ENCODE measurements at regions not wholly inside any gene's neighbourhood (a gene's known extent, or its start where the extent isn't known, plus 50 kb on each side); places are given as distances from the start of the nearest gene placed in this dataset.
"Not testable (repeated sequence)": the region's sequence is repeated elsewhere in the genome, so short reads cannot be mapped to it uniquely, and the experiment has no call there.

DNA sequence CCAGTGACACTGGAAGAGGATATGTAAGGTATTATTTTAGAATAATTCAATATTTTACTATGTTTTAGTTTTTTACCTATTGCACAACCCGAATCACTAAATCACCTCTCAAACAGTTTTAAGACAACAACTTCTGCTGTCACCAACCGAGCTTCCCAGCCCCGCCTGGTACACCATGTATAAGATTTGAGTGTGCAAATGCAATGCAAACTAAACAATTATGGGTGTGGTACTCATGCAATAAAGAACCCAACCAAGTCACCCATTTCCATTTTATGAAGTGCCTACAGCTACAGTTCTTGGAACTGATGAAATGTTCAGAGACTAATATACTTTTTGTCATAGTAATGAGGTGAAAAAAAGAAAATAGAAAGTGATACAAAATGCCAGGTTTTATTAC is 256.2 kb downstream of the TAFA4 start:
- Histone ChIP-seq H3K4me1 (ENCODE audit: control insufficient read depth, insufficient read depth, low read length) (no peaks in the 10 kb centered on the region), H3K36me3 (ENCODE audit: control insufficient read depth, insufficient read depth, low read length) (no peaks in the 10 kb centered on the region), H3K27me3 (ENCODE audit: control insufficient read depth, insufficient read depth, low read length) (no peaks in the 10 kb centered on the region), H3K4me3 (ENCODE audit: low read depth, low read length) (no peak overlapping the region), H3K9me3 (ENCODE audit: control insufficient read depth, insufficient read depth, low read length) (no peaks in the 10 kb centered on the region), H3K27ac (ENCODE audit: low read depth, low read length) (no peak overlapping the region)
- DNase-seq (ENCODE audit: low read depth in 4 of 6, low spot score in 6 of 6), result peak in 1 of 6 donors; percentile 0
- WGBS (ENCODE audit: insufficient coverage), result no CpG with 5 or more reads among the region's 3 CpGs

DNA sequence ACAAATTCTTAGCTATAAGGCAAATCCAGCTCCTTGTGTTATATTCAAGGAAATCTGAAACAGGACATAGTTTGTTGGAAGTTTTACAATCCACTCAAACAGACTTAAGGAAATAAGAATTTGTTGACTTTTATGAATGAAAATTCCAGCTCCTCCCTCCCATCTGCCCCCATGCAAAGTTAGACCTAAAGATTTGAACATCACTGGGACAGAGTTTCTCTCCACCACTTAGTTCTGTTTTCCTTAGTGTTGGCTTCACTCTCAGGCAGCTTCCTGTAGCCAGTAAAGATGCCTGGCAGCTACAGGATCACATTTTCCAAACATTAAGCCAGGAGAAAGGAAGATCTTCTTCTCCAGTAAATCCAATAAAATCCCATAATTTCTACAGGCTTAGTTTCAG is 265.0 kb downstream of the TAFA4 start:
- no peak overlapping the region for H3K4me3 ChIP-seq (ENCODE audit: low read depth, low read length)
- no peaks in the 10 kb centered on the region for H3K36me3 ChIP-seq (ENCODE audit: control insufficient read depth, insufficient read depth, low read length)
- no peak overlapping the region for H3K27ac ChIP-seq (ENCODE audit: low read depth, low read length)
- H3K4me1 ChIP-seq (ENCODE audit: control insufficient read depth, insufficient read depth, low read length), result no peaks in the 10 kb centered on the region
- no peaks in the 10 kb centered on the region for H3K9me3 ChIP-seq (ENCODE audit: control insufficient read depth, insufficient read depth, low read length)
- peak in 1 of 6 donors; percentile 28 for DNase-seq (ENCODE audit: low read depth in 4 of 6, low spot score in 6 of 6)
- H3K27me3 ChIP-seq (ENCODE audit: control insufficient read depth, insufficient read depth, low read length), result no peaks in the 10 kb centered on the region

DNA sequence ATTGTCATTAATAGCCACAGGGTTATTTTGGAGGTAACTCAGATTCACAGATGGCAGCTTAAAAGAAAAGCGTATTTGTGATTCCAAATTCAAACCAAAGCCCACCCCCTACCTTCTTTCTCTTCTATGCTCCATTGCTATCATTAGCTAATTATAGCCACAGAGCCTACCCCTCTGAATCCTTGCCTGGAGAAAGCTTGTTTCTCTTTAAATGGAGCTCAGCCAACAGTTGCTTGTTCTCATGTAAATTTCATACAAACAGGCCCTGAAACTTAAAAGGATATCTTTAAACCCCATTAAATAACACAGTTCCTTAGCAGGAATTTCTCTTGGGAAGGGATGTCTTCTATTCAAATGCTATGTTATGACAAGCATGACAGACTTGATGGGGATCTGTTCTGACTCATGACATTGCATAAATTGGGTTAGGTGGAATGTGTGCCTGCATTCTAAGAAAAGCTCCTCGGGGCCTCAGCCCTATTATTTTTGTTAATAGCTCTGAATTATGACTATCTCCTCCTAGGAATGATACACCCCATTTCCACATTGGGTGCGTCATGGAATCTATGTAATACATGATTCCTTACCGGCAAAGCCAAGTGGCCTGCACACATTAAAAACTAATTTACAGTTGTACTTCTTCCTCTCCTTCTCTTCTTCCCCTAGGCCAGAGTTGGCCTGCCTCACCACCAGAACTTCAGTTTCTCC is 265.8 kb downstream of the TAFA4 start:
- DNase-seq (ENCODE audit: low read depth in 4 of 6, low spot score in 6 of 6), result peak in 1 of 6 donors; percentile 68
- no peaks in the 10 kb centered on the region for H3K4me1 ChIP-seq (ENCODE audit: control insufficient read depth, insufficient read depth, low read length)
- 70% methylated on average over 3 of the region's 4 CpGs for WGBS (ENCODE audit: insufficient coverage)
- H3K9me3 ChIP-seq (ENCODE audit: control insufficient read depth, insufficient read depth, low read length), result no peaks in the 10 kb centered on the region
- H3K4me3 ChIP-seq (ENCODE audit: low read depth, low read length), result no peak overlapping the region
- H3K36me3 ChIP-seq (ENCODE audit: control insufficient read depth, insufficient read depth, low read length), result no peaks in the 10 kb centered on the region
- H3K27ac ChIP-seq (ENCODE audit: low read depth, low read length), result no peak overlapping the region
- no peaks in the 10 kb centered on the region for H3K27me3 ChIP-seq (ENCODE audit: control insufficient read depth, insufficient read depth, low read length)

DNA sequence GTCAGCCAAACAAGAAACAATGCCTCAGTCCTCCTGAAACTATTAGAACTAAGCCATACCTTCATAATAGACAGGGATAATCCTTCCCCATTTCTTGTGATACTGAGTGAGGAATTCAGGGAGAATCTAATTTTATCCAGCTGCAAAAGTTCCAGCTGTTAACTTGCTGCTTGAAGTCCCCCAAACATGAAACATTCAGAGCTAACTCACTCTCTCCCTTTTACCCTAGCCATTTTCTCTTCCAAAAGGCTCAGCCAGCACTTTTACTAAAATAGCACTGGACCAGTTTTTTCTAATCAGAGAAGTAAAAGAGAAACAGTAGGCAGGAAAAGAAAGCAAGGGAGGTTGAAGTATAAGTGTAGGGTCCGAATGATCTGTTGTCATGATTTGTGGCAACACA is 268.1 kb downstream of the TAFA4 start:
- H3K4me3 ChIP-seq (ENCODE audit: low read depth, low read length), result no peak overlapping the region
- peak in 1 of 6 donors; percentile 12 for DNase-seq (ENCODE audit: low read depth in 4 of 6, low spot score in 6 of 6)
- H3K9me3 ChIP-seq (ENCODE audit: control insufficient read depth, insufficient read depth, low read length), result no peaks in the 10 kb centered on the region
- no CpG with 5 or more reads among the region's 1 CpG for WGBS (ENCODE audit: insufficient coverage)
- no peak overlapping the region for H3K27ac ChIP-seq (ENCODE audit: low read depth, low read length)
- no peaks in the 10 kb centered on the region for H3K4me1 ChIP-seq (ENCODE audit: control insufficient read depth, insufficient read depth, low read length)
- H3K27me3 ChIP-seq (ENCODE audit: control insufficient read depth, insufficient read depth, low read length), result no peaks in the 10 kb centered on the region
- no peaks in the 10 kb centered on the region for H3K36me3 ChIP-seq (ENCODE audit: control insufficient read depth, insufficient read depth, low read length)

DNA sequence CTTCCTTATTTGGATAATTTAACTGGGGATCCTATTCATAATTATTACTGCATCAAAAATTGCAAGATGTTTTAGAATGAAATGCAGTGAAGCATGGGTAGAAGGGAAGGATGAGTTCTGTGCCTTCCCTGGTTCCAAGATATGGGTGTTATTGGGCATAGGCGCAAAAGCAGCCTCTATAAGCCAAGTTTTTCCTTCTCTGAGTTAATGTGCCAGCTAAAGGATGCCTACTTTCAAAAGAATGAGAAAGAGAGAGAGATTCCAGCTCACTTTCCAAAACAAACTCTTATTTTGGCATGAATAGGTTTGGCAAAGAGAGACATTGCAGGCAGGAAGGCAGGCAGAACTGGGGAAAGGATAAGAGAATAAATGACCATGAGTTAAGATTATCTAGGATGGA is 270.2 kb downstream of the TAFA4 start:
- no CpG with 5 or more reads among the region's 1 CpG for WGBS (ENCODE audit: insufficient coverage)
- peak in 1 of 6 donors; percentile 66 for DNase-seq (ENCODE audit: low read depth in 4 of 6, low spot score in 6 of 6)

DNA sequence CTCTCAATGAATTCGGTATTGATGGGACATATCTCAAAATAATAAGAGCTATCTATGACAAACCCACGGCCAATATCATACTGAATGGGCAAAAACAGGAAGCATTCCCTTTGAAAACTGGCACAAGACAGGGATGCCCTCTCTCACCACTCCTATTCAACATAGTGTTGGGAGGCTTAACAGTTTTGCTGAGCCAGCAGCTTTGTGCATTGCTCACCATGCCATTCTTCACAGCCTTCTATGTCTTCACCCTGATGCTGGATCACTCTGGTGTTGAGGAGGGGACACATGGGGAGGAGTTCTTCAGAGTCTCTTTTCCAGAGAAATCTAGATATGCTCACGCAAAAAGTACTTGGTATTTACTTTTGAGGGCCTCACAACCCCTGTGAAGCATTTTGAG is 281.7 kb downstream of the TAFA4 start:
- not testable (repeated sequence) for H3K9me3 ChIP-seq (ENCODE audit: control insufficient read depth, insufficient read depth, low read length); H3K27ac ChIP-seq (ENCODE audit: low read depth, low read length); H3K27me3 ChIP-seq (ENCODE audit: control insufficient read depth, insufficient read depth, low read length); H3K36me3 ChIP-seq (ENCODE audit: control insufficient read depth, insufficient read depth, low read length); H3K4me1 ChIP-seq (ENCODE audit: control insufficient read depth, insufficient read depth, low read length); H3K4me3 ChIP-seq (ENCODE audit: low read depth, low read length); DNase-seq (ENCODE audit: low read depth in 4 of 6, low spot score in 6 of 6)
- WGBS (ENCODE audit: insufficient coverage), result no CpG with 5 or more reads among the region's 3 CpGs

More for the DNA sequence above, 270.2 kb downstream of the TAFA4 start:
- H3K4me3 ChIP-seq (ENCODE audit: low read depth, low read length), result no peak overlapping the region
- H3K27me3 ChIP-seq (ENCODE audit: control insufficient read depth, insufficient read depth, low read length), result no peaks in the 10 kb centered on the region
- no peaks in the 10 kb centered on the region for H3K9me3 ChIP-seq (ENCODE audit: control insufficient read depth, insufficient read depth, low read length)
- H3K4me1 ChIP-seq (ENCODE audit: control insufficient read depth, insufficient read depth, low read length), result no peaks in the 10 kb centered on the region
- H3K27ac ChIP-seq (ENCODE audit: low read depth, low read length), result no peak overlapping the region
- no peaks in the 10 kb centered on the region for H3K36me3 ChIP-seq (ENCODE audit: control insufficient read depth, insufficient read depth, low read length)

DNA sequence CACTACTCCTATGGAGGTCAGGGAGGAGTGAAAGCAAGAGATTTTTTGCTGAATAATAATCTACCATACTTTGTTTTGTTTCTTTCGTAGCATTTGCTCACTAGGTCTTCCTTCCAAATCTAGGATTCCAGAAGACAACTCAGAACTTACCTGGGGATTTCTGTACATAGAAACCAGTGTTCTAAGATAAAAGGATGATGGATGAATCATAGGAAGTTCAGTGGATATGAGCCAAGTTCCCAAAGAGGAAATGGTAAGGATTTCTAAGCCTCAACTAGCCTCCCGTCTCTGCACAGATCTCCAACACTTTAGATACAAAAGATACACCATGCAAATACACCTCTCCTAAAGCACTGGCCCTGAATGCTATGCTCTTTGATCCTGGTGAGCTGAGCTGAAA is 283.9 kb downstream of the TAFA4 start:
- H3K36me3 ChIP-seq (ENCODE audit: control insufficient read depth, insufficient read depth, low read length), result no peaks in the 10 kb centered on the region
- no CpG with 5 or more reads among the region's 2 CpGs for WGBS (ENCODE audit: insufficient coverage)
- H3K27me3 ChIP-seq (ENCODE audit: control insufficient read depth, insufficient read depth, low read length), result no peaks in the 10 kb centered on the region
- H3K4me3 ChIP-seq (ENCODE audit: low read depth, low read length), result no peak overlapping the region
- no peaks in the 10 kb centered on the region for H3K9me3 ChIP-seq (ENCODE audit: control insufficient read depth, insufficient read depth, low read length)
- H3K4me1 ChIP-seq (ENCODE audit: control insufficient read depth, insufficient read depth, low read length), result no peaks in the 10 kb centered on the region
- no peak for DNase-seq (ENCODE audit: low read depth in 4 of 6, low spot score in 6 of 6)
- H3K27ac ChIP-seq (ENCODE audit: low read depth, low read length), result no peak overlapping the region

DNA sequence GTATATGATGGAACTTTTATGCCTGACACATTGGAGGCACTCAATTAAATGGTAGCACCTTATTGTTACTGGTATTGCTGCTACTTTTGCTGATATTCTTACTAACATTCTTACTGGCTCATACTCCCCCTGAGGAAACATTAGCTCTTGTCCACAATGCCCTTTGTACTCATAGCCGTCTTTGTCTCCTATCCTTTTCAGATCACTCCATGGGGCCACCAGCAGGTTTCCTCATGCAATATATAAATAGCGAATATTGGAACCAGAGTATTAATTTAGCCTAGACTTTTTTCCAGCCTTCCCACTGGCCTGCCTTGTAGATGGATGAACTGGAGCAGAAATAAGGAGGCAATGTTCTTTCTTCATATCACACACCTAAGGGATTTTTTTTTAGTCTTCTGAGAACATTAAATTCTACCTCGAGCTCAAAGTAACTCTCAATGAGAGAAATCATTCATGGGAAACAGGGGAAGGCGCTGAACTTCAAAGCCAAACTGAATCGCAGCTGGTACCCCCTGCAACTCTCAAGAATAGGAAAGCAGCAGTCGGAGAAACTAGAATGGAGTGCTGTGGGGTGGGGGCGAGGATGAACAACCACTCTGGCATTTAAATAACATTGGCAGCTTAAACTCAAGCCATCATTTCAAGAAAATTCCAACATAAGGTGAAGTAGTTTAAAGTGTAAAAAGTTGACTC is 300.3 kb downstream of the TAFA4 start:
- Histone ChIP-seq H3K4me3 (ENCODE audit: low read depth, low read length) (no peak overlapping the region), H3K9me3 (ENCODE audit: control insufficient read depth, insufficient read depth, low read length) (no peaks in the 10 kb centered on the region), H3K27ac (ENCODE audit: low read depth, low read length) (no peak overlapping the region), H3K4me1 (ENCODE audit: control insufficient read depth, insufficient read depth, low read length) (no peaks in the 10 kb centered on the region), H3K27me3 (ENCODE audit: control insufficient read depth, insufficient read depth, low read length) (no peaks in the 10 kb centered on the region), H3K36me3 (ENCODE audit: control insufficient read depth, insufficient read depth, low read length) (no peaks in the 10 kb centered on the region)
- WGBS (ENCODE audit: insufficient coverage), result 60% methylated on average over 1 of the region's 7 CpGs
- no peak for DNase-seq (ENCODE audit: low read depth in 4 of 6, low spot score in 6 of 6)

DNA sequence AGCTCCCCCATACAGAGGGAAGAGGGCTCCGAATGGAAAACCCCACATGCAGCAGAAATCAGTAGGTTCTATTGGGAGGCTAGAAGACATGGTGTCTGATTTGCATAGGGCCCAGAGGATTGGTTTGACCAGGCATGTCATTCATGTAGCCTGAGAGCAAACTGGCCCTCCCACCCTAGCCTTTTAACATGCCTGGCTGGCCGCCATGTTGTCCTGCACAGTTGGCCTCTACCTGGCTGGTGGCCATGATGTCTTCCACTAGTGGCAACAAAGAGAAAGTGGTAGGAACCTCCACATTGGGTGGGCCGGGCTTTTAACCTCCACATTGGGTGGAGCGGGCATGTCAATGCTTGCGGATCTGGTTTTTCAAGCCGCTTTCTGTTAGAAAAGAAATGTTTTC is 312.1 kb downstream of the TAFA4 start:
- DNase-seq (ENCODE audit: low read depth in 4 of 6, low spot score in 6 of 6), result no peak
- 100% methylated on average over 1 of the region's 6 CpGs for WGBS (ENCODE audit: insufficient coverage)
- no peak overlapping the region for H3K27ac ChIP-seq (ENCODE audit: low read depth, low read length)
- H3K4me1 ChIP-seq (ENCODE audit: control insufficient read depth, insufficient read depth, low read length), result no peaks in the 10 kb centered on the region
- no peaks in the 10 kb centered on the region for H3K36me3 ChIP-seq (ENCODE audit: control insufficient read depth, insufficient read depth, low read length)
- no peaks in the 10 kb centered on the region for H3K27me3 ChIP-seq (ENCODE audit: control insufficient read depth, insufficient read depth, low read length)
- no peak overlapping the region for H3K4me3 ChIP-seq (ENCODE audit: low read depth, low read length)
- H3K9me3 ChIP-seq (ENCODE audit: control insufficient read depth, insufficient read depth, low read length), result peaks cover 3% of the 10 kb centered on the region

DNA sequence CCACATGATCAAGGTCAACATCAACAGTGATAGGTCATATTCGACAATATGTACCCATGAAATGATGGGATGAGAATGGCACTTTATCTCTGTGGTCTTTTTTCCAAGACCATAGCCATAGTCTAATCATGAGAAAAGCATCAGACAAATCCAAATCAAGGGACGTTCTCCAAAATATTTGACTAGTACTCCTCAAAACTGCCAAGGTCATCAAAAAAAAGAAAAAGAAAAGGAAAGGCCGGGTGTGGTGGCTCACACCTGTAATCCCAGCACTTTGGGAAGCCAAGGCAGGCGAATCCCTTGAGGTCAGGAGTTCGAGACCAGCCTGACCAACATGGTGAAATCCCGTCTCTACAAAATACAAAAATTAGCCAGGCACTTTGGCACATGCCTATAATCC is 318.3 kb downstream of the TAFA4 start:
- Histone ChIP-seq H3K36me3 (ENCODE audit: control insufficient read depth, insufficient read depth, low read length) (no peaks in the 10 kb centered on the region), H3K9me3 (ENCODE audit: control insufficient read depth, insufficient read depth, low read length) (peaks cover 2% of the 10 kb centered on the region), H3K4me1 (ENCODE audit: control insufficient read depth, insufficient read depth, low read length) (no peaks in the 10 kb centered on the region), H3K27ac (ENCODE audit: low read depth, low read length) (no peak overlapping the region), H3K27me3 (ENCODE audit: control insufficient read depth, insufficient read depth, low read length) (no peaks in the 10 kb centered on the region), H3K4me3 (ENCODE audit: low read depth, low read length) (no peak overlapping the region)
- no peak for DNase-seq (ENCODE audit: low read depth in 4 of 6, low spot score in 6 of 6)
- WGBS (ENCODE audit: insufficient coverage), result 95% methylated on average over 3 of the region's 6 CpGs

Measured in spinal cord (tissue), 9 donors.